ENCODE measurements at regions not wholly inside any gene's neighbourhood (a gene's known extent, or its start where the extent isn't known, plus 50 kb on each side); places are given as distances from the start of the nearest gene placed in this dataset.

DNA sequence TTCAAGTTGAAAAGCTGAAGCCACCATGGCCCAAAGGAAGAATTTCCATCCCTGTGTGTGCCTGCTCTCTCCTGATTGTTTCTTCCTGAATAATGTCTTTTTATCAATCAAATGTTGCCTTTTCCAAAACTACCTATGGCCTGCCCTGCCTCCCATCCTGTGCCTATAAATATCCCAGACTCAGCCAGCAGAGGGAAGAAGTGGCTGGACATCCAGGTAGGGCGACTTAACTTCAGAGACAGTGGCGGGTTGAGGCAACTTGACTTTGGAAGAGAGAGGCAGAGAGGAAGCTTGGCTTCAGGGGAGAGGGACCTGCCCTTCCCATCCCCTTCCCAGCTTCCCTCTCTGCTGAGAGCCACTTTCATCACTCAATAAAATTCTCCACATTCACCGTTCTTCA is 133.0 kb downstream of the LCA5 start:
- ATAC-seq: peak; percentile 73
- peak; percentile 26; the same call in 1 of the 2 replicates for TF ChIP-seq SMC3 (IDR thresholded peaks at IDR 0.05; ENCODE audit: low read length)
- TF ChIP-seq SNAPC5 (CRISPR knock-in tag; IDR thresholded peaks at IDR 0.05; ENCODE audit: borderline replicate concordance): no peak
- no peak for TF ChIP-seq ZNF326 (CRISPR knock-in tag; IDR thresholded peaks at IDR 0.05; ENCODE audit: borderline replicate concordance)
- no peak for TF ChIP-seq EED (CRISPR knock-in tag; IDR thresholded peaks at IDR 0.05)
- no peak for TF ChIP-seq TERF1 (CRISPR knock-in tag; IDR thresholded peaks at IDR 0.05)
- no peak for TF ChIP-seq NFATC3 (CRISPR knock-in tag; IDR thresholded peaks at IDR 0.05)
- TF ChIP-seq KDM5B (CRISPR knock-in tag; IDR thresholded peaks at IDR 0.05; ENCODE audit: borderline replicate concordance): no peak
- no peak for TF ChIP-seq SP2 (CRISPR knock-in tag; IDR thresholded peaks at IDR 0.05)
- peak; percentile 72; the same call in 1 of the 2 replicates for TF ChIP-seq NR1H2 (CRISPR knock-in tag; IDR thresholded peaks at IDR 0.05; ENCODE audit: borderline replicate concordance, low read depth)
- no peak for TF ChIP-seq SNAI1 (CRISPR knock-in tag; IDR thresholded peaks at IDR 0.05; ENCODE audit: borderline replicate concordance)
- TF ChIP-seq, protein P1, sequence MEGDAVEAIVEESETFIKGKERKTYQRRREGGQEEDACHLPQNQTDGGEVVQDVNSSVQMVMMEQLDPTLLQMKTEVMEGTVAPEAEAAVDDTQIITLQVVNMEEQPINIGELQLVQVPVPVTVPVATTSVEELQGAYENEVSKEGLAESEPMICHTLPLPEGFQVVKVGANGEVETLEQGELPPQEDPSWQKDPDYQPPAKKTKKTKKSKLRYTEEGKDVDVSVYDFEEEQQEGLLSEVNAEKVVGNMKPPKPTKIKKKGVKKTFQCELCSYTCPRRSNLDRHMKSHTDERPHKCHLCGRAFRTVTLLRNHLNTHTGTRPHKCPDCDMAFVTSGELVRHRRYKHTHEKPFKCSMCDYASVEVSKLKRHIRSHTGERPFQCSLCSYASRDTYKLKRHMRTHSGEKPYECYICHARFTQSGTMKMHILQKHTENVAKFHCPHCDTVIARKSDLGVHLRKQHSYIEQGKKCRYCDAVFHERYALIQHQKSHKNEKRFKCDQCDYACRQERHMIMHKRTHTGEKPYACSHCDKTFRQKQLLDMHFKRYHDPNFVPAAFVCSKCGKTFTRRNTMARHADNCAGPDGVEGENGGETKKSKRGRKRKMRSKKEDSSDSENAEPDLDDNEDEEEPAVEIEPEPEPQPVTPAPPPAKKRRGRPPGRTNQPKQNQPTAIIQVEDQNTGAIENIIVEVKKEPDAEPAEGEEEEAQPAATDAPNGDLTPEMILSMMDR (CRISPR knock-in tag; IDR thresholded peaks at IDR 0.05): peak; percentile 38; the same call in 1 of the 2 replicates
- no peak for TF ChIP-seq ZBTB25 (CRISPR knock-in tag; IDR thresholded peaks at IDR 0.05)
- TF ChIP-seq STAG1 (CRISPR knock-in tag; IDR thresholded peaks at IDR 0.05): peak; percentile 47
- no peak for TF ChIP-seq ZSCAN21 (CRISPR knock-in tag; IDR thresholded peaks at IDR 0.05; ENCODE audit: borderline replicate concordance)
- TF ChIP-seq ATAD3A (CRISPR knock-in tag; IDR thresholded peaks at IDR 0.05): no peak
- TF ChIP-seq ZNF841 (CRISPR knock-in tag; IDR thresholded peaks at IDR 0.05; ENCODE audit: borderline replicate concordance): no peak
- TF ChIP-seq ARID2 (CRISPR knock-in tag; IDR thresholded peaks at IDR 0.05; ENCODE audit: borderline replicate concordance): no peak
- TF ChIP-seq ZNF251 (CRISPR knock-in tag; IDR thresholded peaks at IDR 0.05): no peak
- TF ChIP-seq, protein P2, sequence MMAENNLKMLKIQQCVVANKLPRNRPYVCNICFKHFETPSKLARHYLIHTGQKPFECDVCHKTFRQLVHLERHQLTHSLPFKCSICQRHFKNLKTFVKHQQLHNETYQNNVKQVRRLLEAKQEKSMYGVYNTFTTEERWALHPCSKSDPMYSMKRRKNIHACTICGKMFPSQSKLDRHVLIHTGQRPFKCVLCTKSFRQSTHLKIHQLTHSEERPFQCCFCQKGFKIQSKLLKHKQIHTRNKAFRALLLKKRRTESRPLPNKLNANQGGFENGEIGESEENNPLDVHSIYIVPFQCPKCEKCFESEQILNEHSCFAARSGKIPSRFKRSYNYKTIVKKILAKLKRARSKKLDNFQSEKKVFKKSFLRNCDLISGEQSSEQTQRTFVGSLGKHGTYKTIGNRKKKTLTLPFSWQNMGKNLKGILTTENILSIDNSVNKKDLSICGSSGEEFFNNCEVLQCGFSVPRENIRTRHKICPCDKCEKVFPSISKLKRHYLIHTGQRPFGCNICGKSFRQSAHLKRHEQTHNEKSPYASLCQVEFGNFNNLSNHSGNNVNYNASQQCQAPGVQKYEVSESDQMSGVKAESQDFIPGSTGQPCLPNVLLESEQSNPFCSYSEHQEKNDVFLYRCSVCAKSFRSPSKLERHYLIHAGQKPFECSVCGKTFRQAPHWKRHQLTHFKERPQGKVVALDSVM (CRISPR knock-in tag; IDR thresholded peaks at IDR 0.05): no peak
- TF ChIP-seq ZNF530 (CRISPR knock-in tag; IDR thresholded peaks at IDR 0.05; ENCODE audit: low read depth): no peak
- 0 out of 2 replicates have a peak, but pooled peaks have one; percentile 76 for TF ChIP-seq NCOA1 (CRISPR knock-in tag; IDR thresholded peaks at IDR 0.05)

More for the DNA sequence above, 133.0 kb downstream of the LCA5 start:
- FAIRE-seq (peak; percentile 15), DNase-seq (ENCODE audit: low spot score) (peak; percentile 28)
- Histone ChIP-seq H3K36me3 (replicated peaks in 1 of 2; ENCODE audit: control insufficient read depth in 1 of 2, insufficient read depth in 2 of 2, low read length in 2 of 2) (no peaks in the 10 kb centered on the region), H2AFZ (ENCODE audit: low read length) (no peak overlapping the region), H4K20me1 (ENCODE audit: insufficient read depth, low read length) (no peaks in the 10 kb centered on the region), H3K9me3 (ENCODE audit: low read length) (no peaks in the 10 kb centered on the region), H3K4me2 (ENCODE audit: low read depth, low read length) (peak overlapping the region; percentile 72), H3K27me3 (ENCODE audit: control insufficient read depth in 1 of 2, insufficient read depth in 2 of 2, low read length in 2 of 2) (no peaks in the 10 kb centered on the region), H3K4me3 (replicated peaks in 1 of 3; ENCODE audit: insufficient read depth in 1 of 3, low read depth in 2 of 3, low read length in 3 of 3) (peak overlapping the region in 1 of 3 experiments; percentile 34; a peak in 1 of 6 replicates), H3K4me1 (ENCODE audit: insufficient read depth, low read length) (peaks cover 41% of the 10 kb centered on the region), H3K27ac (ENCODE audit: extremely low read length, insufficient read depth, low read length) (no peak overlapping the region), H3K79me2 (ENCODE audit: insufficient read depth, low read length) (no peaks in the 10 kb centered on the region), H3K9ac (ENCODE audit: insufficient read depth, low read depth, low read length) (no peak overlapping the region)
- POLR2A ChIA-PET: no interaction called here
- WGBS (ENCODE audit: low lambda C conversion rate): 7% methylated on average over 3 of the region's 3 CpGs
- BruUV-seq (replicated peaks): no TSS peak
- CTCF ChIA-PET (ENCODE audit: low intra/inter-chr PET ratio, low total read pairs): no interaction called here
- in situ Hi-C loops (cut with HindIII; ENCODE audit: extremely low pct_ligation_motif_present, low pct_unique_long_range_greater_than_20kb): no loop called here
- intact Hi-C loops (cut with micrococcal nuclease; ENCODE audit: unreplicated experiment): loop anchor here (1.0 to 5.0 kb wide), 2 partner anchors 63 to 268 kb away; no protein-coding TSS in a partner anchor

All from HepG2 (cell line).